ENCODE measurements at regions not wholly inside any gene's neighbourhood (a gene's known extent, or its start where the extent isn't known, plus 50 kb on each side); places are given as distances from the start of the nearest gene placed in this dataset.

GRCh38 chr2:150938527-150938926 is 323.1 kb downstream of the RBM43 start:
- 65 to 72% (median 66%) methylated on average over 4 of the region's 4 CpGs for WGBS, 3 donors
- Histone ChIP-seq H3K36me3 (ENCODE audit: insufficient read depth in 1 of 2, low read depth in 1 of 2) (no peaks in the 10 kb centered on the region), H3K4me1 (no peaks in the 10 kb centered on the region), H3K4me3 (no peak overlapping the region), H3K27ac (no peak overlapping the region), H3K9me3 (no peaks in the 10 kb centered on the region), H3K27me3 (ENCODE audit: insufficient read depth in 3 of 3, low read length in 2 of 3) (no peaks in the 10 kb centered on the region)
- TF ChIP-seq, protein P1, sequence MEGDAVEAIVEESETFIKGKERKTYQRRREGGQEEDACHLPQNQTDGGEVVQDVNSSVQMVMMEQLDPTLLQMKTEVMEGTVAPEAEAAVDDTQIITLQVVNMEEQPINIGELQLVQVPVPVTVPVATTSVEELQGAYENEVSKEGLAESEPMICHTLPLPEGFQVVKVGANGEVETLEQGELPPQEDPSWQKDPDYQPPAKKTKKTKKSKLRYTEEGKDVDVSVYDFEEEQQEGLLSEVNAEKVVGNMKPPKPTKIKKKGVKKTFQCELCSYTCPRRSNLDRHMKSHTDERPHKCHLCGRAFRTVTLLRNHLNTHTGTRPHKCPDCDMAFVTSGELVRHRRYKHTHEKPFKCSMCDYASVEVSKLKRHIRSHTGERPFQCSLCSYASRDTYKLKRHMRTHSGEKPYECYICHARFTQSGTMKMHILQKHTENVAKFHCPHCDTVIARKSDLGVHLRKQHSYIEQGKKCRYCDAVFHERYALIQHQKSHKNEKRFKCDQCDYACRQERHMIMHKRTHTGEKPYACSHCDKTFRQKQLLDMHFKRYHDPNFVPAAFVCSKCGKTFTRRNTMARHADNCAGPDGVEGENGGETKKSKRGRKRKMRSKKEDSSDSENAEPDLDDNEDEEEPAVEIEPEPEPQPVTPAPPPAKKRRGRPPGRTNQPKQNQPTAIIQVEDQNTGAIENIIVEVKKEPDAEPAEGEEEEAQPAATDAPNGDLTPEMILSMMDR (IDR thresholded peaks at IDR 0.05) = no peak
- intact Hi-C loops (cut with DNase I) = no loop called here
- ATAC-seq (no peak), DNase-seq (no peak)

- Histone ChIP-seq H3K4me3 (no peak overlapping the region), H3K9me3 (no peaks in the 10 kb centered on the region), H3K27me3 (ENCODE audit: insufficient read depth in 3 of 3, low read length in 2 of 3) (no peaks in the 10 kb centered on the region), H3K4me1 (no peaks in the 10 kb centered on the region), H3K27ac (no peak overlapping the region), H3K36me3 (ENCODE audit: insufficient read depth in 1 of 2, low read depth in 1 of 2) (no peaks in the 10 kb centered on the region)
- TF ChIP-seq, protein P1 (IDR thresholded peaks at IDR 0.05) = no peak
- ATAC-seq = no peak
- intact Hi-C loops (cut with DNase I) = no loop called here
- 78 to 85% (median 83%) methylated on average over 1 of the region's 1 CpG for WGBS, 3 donors
- no peak for DNase-seq
Measured at GRCh38 chr2:150937030-150937429, 324.6 kb downstream of the RBM43 start.

GRCh38 chr2:150931451-150931850 is 330.2 kb downstream of the RBM43 start:
- H3K4me1 ChIP-seq = no peaks in the 10 kb centered on the region
- DNase-seq = no peak
- no peaks in the 10 kb centered on the region for H3K36me3 ChIP-seq (ENCODE audit: insufficient read depth in 1 of 2, low read depth in 1 of 2)
- TF ChIP-seq, protein P1 (IDR thresholded peaks at IDR 0.05) = no peak
- no peak overlapping the region for H3K27ac ChIP-seq
- ATAC-seq = no peak
- no peaks in the 10 kb centered on the region for H3K9me3 ChIP-seq
- no peak overlapping the region for H3K4me3 ChIP-seq
- 84 to 93% (median 87%) methylated on average over 3 of the region's 3 CpGs for WGBS, 3 donors
- intact Hi-C loops (cut with DNase I) = no loop called here
- no peaks in the 10 kb centered on the region for H3K27me3 ChIP-seq (ENCODE audit: insufficient read depth in 3 of 3, low read length in 2 of 3)

GRCh38 chr2:150925611-150926010 is 336.1 kb downstream of the RBM43 start:
- DNase-seq (no peak), ATAC-seq (no peak)
- TF ChIP-seq, protein P1 (IDR thresholded peaks at IDR 0.05) = no peak
- H3K36me3 ChIP-seq (ENCODE audit: insufficient read depth in 1 of 2, low read depth in 1 of 2) = no peaks in the 10 kb centered on the region
- no peaks in the 10 kb centered on the region for H3K4me1 ChIP-seq
- H3K27ac ChIP-seq = no peak overlapping the region
- intact Hi-C loops (cut with DNase I) = no loop called here
- H3K27me3 ChIP-seq (ENCODE audit: insufficient read depth in 3 of 3, low read length in 2 of 3) = no peaks in the 10 kb centered on the region
- H3K4me3 ChIP-seq = no peak overlapping the region
- H3K9me3 ChIP-seq = no peaks in the 10 kb centered on the region

GRCh38 chr2:150924878-150925277 is 336.8 kb downstream of the RBM43 start:
- Histone ChIP-seq H3K27ac (no peak overlapping the region), H3K36me3 (ENCODE audit: insufficient read depth in 1 of 2, low read depth in 1 of 2) (no peaks in the 10 kb centered on the region), H3K4me1 (no peaks in the 10 kb centered on the region), H3K9me3 (no peaks in the 10 kb centered on the region), H3K27me3 (ENCODE audit: insufficient read depth in 3 of 3, low read length in 2 of 3) (no peaks in the 10 kb centered on the region), H3K4me3 (no peak overlapping the region)
- WGBS, 3 donors = 19 to 29% (median 23%) methylated on average over 5 of the region's 5 CpGs
- DNase-seq = no peak
- ATAC-seq = no peak
- intact Hi-C loops (cut with DNase I) = no loop called here
- TF ChIP-seq, protein P1 (IDR thresholded peaks at IDR 0.05) = no peak
